Esophagus muscularis mucosa (tissue), 4 donors: ENCODE measurements at regions not wholly inside any gene's neighbourhood (a gene's known extent, or its start where the extent isn't known, plus 50 kb on each side); places are given as distances from the start of the nearest gene placed in this dataset.

ENCODE experiments used
- DNase-seq: peaks from one replicate; pipeline ENCODE4 v3.0.0-alpha.2; 2017; ENCODE audit errors: extremely low spot score
- H3K27ac ChIP-seq, 4 donors: fragments of 200-600 bp; sonication (generic); replicated peaks in 1 of 4; 1 replicate in 3 of 4; 2 replicates in 1 of 4; pipeline ENCODE4 v1.5.1; 2016 to 2019; ENCODE audit warnings: mild to moderate bottlenecking in 1 of 4
- H3K27me3 ChIP-seq, 4 donors: fragments of 200-600 bp; sonication (generic); one replicate each; pipeline versions ENCODE4 v1.5.1 to v1.6.0; 2016 to 2019
- H3K36me3 ChIP-seq, 4 donors: fragments of 200-600 bp; sonication (generic); one replicate each; pipeline ENCODE4 v1.5.1; 2016 to 2019
- H3K4me1 ChIP-seq, 4 donors: fragments of 200-600 bp; sonication (generic); one replicate each; pipeline ENCODE4 v1.5.1; 2016 to 2019
- H3K4me3 ChIP-seq, 4 donors: fragments of 200-600 bp; sonication (generic); 1 replicate in 2 of 4; 2 replicates in 2 of 4; pipeline ENCODE4 v1.5.1; 2016 to 2019; ENCODE audit warnings: mild to moderate bottlenecking in 4 of 4, moderate library complexity in 1 of 4
- H3K9me3 ChIP-seq, 4 donors: fragments of 200-600 bp; sonication (generic); 1 replicate in 3 of 4; 2 replicates in 1 of 4; pipeline ENCODE4 v1.5.1; 2016 to 2019
- CTCF ChIP-seq, 3 experiments: fragments of 200-600 bp in 2 of 3; fragments of 450-650 bp in 1 of 3; sonication (generic) in 2 of 3; IDR thresholded peaks; one replicate each; pipeline ENCODE4 v1.5.1; 2017 to 2019; ENCODE audit warnings: antibody characterized with exemption in 3 of 3, mild to moderate bottlenecking in 2 of 3, moderate library complexity in 1 of 3
- EP300 ChIP-seq: sonication (generic); formaldehyde crosslinking; IDR thresholded peaks from one replicate; pipeline ENCODE4 v1.6.1; 2017; ENCODE audit warnings: antibody characterized with exemption
- POLR2A ChIP-seq: fragments of 450-650 bp; IDR thresholded peaks from one replicate; pipeline ENCODE4 v1.6.1; 2017; ENCODE audit warnings: antibody characterized with exemption, moderate library complexity, mild to moderate bottlenecking, low read depth
- POLR2AphosphoS5 ChIP-seq, 2 donors: sonication (generic); formaldehyde crosslinking; IDR thresholded peaks; one replicate each; pipeline ENCODE4 v1.6.1; 2017; ENCODE audit warnings: antibody characterized with exemption in 2 of 2
- WGBS: methylation state at CpG from one replicate; pipeline ENCODE4 v1.1.5; 2018; 5-methylcytosine and 5-hydroxymethylcytosine counted together
- intact Hi-C: fragments of 100-400 bp; cut with DNase I; formaldehyde crosslinking; loops from one replicate; pipeline ENCODE4 v1.15.1; 2023

- Histone ChIP-seq H3K27me3 (no peaks in the 10 kb centered on the region), H3K4me3 (no peak overlapping the region), H3K4me1 (peaks cover 0 to 8% (median 4%) of the 10 kb centered on the region in 4 donors), H3K9me3 (peaks cover 0 to 12% (median 9%) of the 10 kb centered on the region in 4 donors), H3K36me3 (no peaks in the 10 kb centered on the region), H3K27ac (no peak overlapping the region)
- no peak for DNase-seq
- TF ChIP-seq POLR2A (no peak), POLR2AphosphoS5 (IDR thresholded peaks at IDR 0.05) (no peak), EP300 (no peak), CTCF (IDR thresholded peaks at IDR 0.05) (no peak)
- intact Hi-C loops: no loop called here
Observed at GRCh38 chr4:79150820-79151416, 174.9 kb downstream of the NAA11 start.

GRCh38 chr4:79148369-79148768, 177.5 kb downstream of the NAA11 start:
- intact Hi-C loops: no loop called here

GRCh38 chr4:79147251-79147650, 178.6 kb downstream of the NAA11 start:
- H3K36me3 ChIP-seq: no peaks in the 10 kb centered on the region
- 52% methylated on average over 1 of the region's 1 CpG for WGBS
- DNase-seq: no peak

More at GRCh38 chr4:79148369-79148768, 177.5 kb downstream of the NAA11 start:
- Histone ChIP-seq H3K27ac (no peak overlapping the region), H3K4me1 (peaks cover 0 to 8% (median 4%) of the 10 kb centered on the region in 4 donors), H3K36me3 (no peaks in the 10 kb centered on the region), H3K27me3 (no peaks in the 10 kb centered on the region), H3K9me3 (peaks cover 0 to 23% (median 19%) of the 10 kb centered on the region in 4 donors), H3K4me3 (no peak overlapping the region)
- WGBS: 94% methylated on average over 2 of the region's 2 CpGs
- TF ChIP-seq EP300 (no peak), POLR2AphosphoS5 (IDR thresholded peaks at IDR 0.05) (no peak), POLR2A (no peak), CTCF (IDR thresholded peaks at IDR 0.05) (no peak)
- no peak for DNase-seq

GRCh38 chr4:79141530-79141929, 184.3 kb downstream of the NAA11 start:
- no peaks in the 10 kb centered on the region for H3K27me3 ChIP-seq
- H3K4me3 ChIP-seq: no peak overlapping the region
- DNase-seq: no peak
- peaks cover 0 to 13% (median 13%) of the 10 kb centered on the region in 4 donors for H3K9me3 ChIP-seq
- no peaks in the 10 kb centered on the region for H3K36me3 ChIP-seq
- 40% methylated on average over 3 of the region's 3 CpGs for WGBS
- TF ChIP-seq EP300 (no peak), POLR2A (no peak), CTCF (IDR thresholded peaks at IDR 0.05) (no peak), POLR2AphosphoS5 (IDR thresholded peaks at IDR 0.05) (no peak)
- intact Hi-C loops: no loop called here
- peaks cover 0 to under 1% (median 0%) of the 10 kb centered on the region in 4 donors for H3K4me1 ChIP-seq
- H3K27ac ChIP-seq: no peak overlapping the region

More at GRCh38 chr4:79147251-79147650, 178.6 kb downstream of the NAA11 start:
- Histone ChIP-seq H3K4me1 (peaks cover 0 to 8% (median 4%) of the 10 kb centered on the region in 4 donors), H3K4me3 (no peak overlapping the region), H3K27ac (no peak overlapping the region), H3K27me3 (no peaks in the 10 kb centered on the region), H3K9me3 (peaks cover 0 to 25% (median 22%) of the 10 kb centered on the region in 4 donors)
- intact Hi-C loops: no loop called here
- TF ChIP-seq POLR2AphosphoS5 (IDR thresholded peaks at IDR 0.05) (no peak), CTCF (IDR thresholded peaks at IDR 0.05) (no peak), EP300 (no peak)

GRCh38 chr4:79134767-79135166, 191.1 kb downstream of the NAA11 start:
- no peaks in the 10 kb centered on the region for H3K27me3 ChIP-seq
- H3K36me3 ChIP-seq: no peaks in the 10 kb centered on the region
- no peak for DNase-seq
- no peaks in the 10 kb centered on the region for H3K9me3 ChIP-seq
- H3K4me3 ChIP-seq: no peak overlapping the region
- no peak overlapping the region for H3K27ac ChIP-seq
- H3K4me1 ChIP-seq: no peaks in the 10 kb centered on the region
- no peak for TF ChIP-seq POLR2A
- no peak for TF ChIP-seq CTCF (IDR thresholded peaks at IDR 0.05)
- no peak for TF ChIP-seq EP300
- TF ChIP-seq POLR2AphosphoS5 (IDR thresholded peaks at IDR 0.05): no peak
- intact Hi-C loops: no loop called here
